ENCODE measurements at regions not wholly inside any gene's neighbourhood (a gene's known extent, or its start where the extent isn't known, plus 50 kb on each side); places are given as distances from the start of the nearest gene placed in this dataset.

DNA sequence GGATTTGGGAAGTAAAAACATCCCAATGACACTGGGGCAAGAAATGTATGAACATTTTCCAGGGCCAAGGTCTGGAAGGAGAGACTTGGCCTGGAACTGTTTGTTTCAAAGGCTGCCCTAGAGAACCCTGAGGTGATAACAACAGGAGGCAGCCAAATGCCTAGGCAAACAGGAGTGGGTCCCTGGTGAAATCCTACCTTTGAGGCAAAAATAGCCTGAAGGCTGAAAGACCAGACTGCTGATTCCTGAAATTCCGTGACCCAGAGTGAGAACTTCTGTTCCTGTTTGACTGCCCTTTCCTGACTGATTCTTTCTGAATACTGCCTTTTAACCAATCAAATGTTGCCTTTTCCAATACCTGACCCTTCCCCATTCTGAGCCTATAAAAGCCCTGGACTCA lies 196.4 kb downstream of the NSUN3 start:
- Histone ChIP-seq H3K36me3 (ENCODE audit: control insufficient read depth in 1 of 2, insufficient read depth in 2 of 2, low read length in 2 of 2) (no peaks in the 10 kb centered on the region), H3K4me1 (ENCODE audit: control insufficient read depth in 1 of 2, insufficient read depth in 2 of 2, low read length in 2 of 2) (no peaks in the 10 kb centered on the region), H3K27me3 (ENCODE audit: low read depth, low read length) (no peaks in the 10 kb centered on the region), H3K4me3 (ENCODE audit: low read depth in 1 of 2, low read length in 2 of 2) (no peak overlapping the region), H3K27ac (ENCODE audit: low read length) (no peak overlapping the region), H3K9me3 (ENCODE audit: control insufficient read depth in 1 of 2, low read length in 2 of 2) (no peaks in the 10 kb centered on the region)

DNA sequence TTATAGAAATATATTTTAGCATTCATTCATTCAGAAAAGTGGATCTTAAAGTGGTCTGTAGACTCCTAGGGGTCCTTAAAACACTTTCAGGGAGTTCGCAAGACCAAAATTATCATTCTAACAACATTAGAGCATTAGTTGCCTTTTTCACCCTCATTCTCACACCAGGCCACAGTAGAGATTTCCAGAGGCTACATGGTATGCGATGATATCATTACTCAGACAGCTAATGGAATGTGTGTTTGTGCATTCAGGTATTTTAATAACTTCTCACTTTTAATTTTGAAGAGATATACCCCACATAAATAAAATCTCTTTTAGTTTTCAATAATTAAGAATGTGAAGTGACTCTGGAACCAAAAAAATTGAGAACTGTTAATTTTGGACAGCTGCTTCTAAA lies 206.9 kb downstream of the NSUN3 start:
- Histone ChIP-seq H3K27me3 (ENCODE audit: low read depth, low read length) (no peaks in the 10 kb centered on the region), H3K9me3 (ENCODE audit: control insufficient read depth in 1 of 2, low read length in 2 of 2) (no peaks in the 10 kb centered on the region), H3K36me3 (ENCODE audit: control insufficient read depth in 1 of 2, insufficient read depth in 2 of 2, low read length in 2 of 2) (no peaks in the 10 kb centered on the region), H3K4me1 (ENCODE audit: control insufficient read depth in 1 of 2, insufficient read depth in 2 of 2, low read length in 2 of 2) (no peaks in the 10 kb centered on the region), H3K4me3 (ENCODE audit: low read depth in 1 of 2, low read length in 2 of 2) (no peak overlapping the region), H3K27ac (ENCODE audit: low read length) (no peak overlapping the region)

DNA sequence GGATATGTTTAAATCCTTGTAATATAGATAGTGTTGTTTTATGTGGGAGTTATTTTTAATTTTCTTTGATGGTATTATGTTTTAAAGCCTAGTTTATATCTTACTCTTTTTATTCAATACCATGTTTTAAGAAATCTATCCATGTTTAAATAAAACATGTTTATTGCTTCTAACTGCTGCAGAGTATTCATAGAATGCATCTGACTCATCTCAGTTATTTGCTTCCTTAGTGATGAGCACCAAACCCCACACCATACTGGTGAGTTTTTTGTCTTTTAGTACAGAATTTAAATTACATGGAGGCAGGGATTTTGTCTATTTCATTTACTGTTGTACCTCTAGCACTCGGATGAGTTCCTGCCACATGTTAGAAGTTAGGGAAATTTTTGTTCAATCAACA lies 209.2 kb downstream of the NSUN3 start:
- H3K36me3 ChIP-seq (ENCODE audit: control insufficient read depth in 1 of 2, insufficient read depth in 2 of 2, low read length in 2 of 2): no peaks in the 10 kb centered on the region
- no peaks in the 10 kb centered on the region for H3K27me3 ChIP-seq (ENCODE audit: low read depth, low read length)
- H3K4me1 ChIP-seq (ENCODE audit: control insufficient read depth in 1 of 2, insufficient read depth in 2 of 2, low read length in 2 of 2): no peaks in the 10 kb centered on the region
- no peak overlapping the region for H3K27ac ChIP-seq (ENCODE audit: low read length)
- H3K9me3 ChIP-seq (ENCODE audit: control insufficient read depth in 1 of 2, low read length in 2 of 2): no peaks in the 10 kb centered on the region
- no peak overlapping the region for H3K4me3 ChIP-seq (ENCODE audit: low read depth in 1 of 2, low read length in 2 of 2)

- H3K36me3 ChIP-seq (ENCODE audit: control insufficient read depth in 1 of 2, insufficient read depth in 2 of 2, low read length in 2 of 2): no peaks in the 10 kb centered on the region
- no peak overlapping the region for H3K27ac ChIP-seq (ENCODE audit: low read length)
- H3K4me1 ChIP-seq (ENCODE audit: control insufficient read depth in 1 of 2, insufficient read depth in 2 of 2, low read length in 2 of 2): no peaks in the 10 kb centered on the region
- no peaks in the 10 kb centered on the region for H3K9me3 ChIP-seq (ENCODE audit: control insufficient read depth in 1 of 2, low read length in 2 of 2)
- H3K27me3 ChIP-seq (ENCODE audit: low read depth, low read length): no peaks in the 10 kb centered on the region
- no peak overlapping the region for H3K4me3 ChIP-seq (ENCODE audit: low read depth in 1 of 2, low read length in 2 of 2)
Measured at GRCh38 chr3:94280958-94281357, 218.1 kb downstream of the NSUN3 start.

- no peaks in the 10 kb centered on the region for H3K9me3 ChIP-seq (ENCODE audit: control insufficient read depth in 1 of 2, low read length in 2 of 2)
- H3K27me3 ChIP-seq (ENCODE audit: low read depth, low read length): no peaks in the 10 kb centered on the region
- H3K4me3 ChIP-seq (ENCODE audit: low read depth in 1 of 2, low read length in 2 of 2): no peak overlapping the region
- H3K36me3 ChIP-seq (ENCODE audit: control insufficient read depth in 1 of 2, insufficient read depth in 2 of 2, low read length in 2 of 2): no peaks in the 10 kb centered on the region
- no peaks in the 10 kb centered on the region for H3K4me1 ChIP-seq (ENCODE audit: control insufficient read depth in 1 of 2, insufficient read depth in 2 of 2, low read length in 2 of 2)
- no peak overlapping the region for H3K27ac ChIP-seq (ENCODE audit: low read length)
Measured at GRCh38 chr3:94285872-94286271, 223.0 kb downstream of the NSUN3 start.

DNA sequence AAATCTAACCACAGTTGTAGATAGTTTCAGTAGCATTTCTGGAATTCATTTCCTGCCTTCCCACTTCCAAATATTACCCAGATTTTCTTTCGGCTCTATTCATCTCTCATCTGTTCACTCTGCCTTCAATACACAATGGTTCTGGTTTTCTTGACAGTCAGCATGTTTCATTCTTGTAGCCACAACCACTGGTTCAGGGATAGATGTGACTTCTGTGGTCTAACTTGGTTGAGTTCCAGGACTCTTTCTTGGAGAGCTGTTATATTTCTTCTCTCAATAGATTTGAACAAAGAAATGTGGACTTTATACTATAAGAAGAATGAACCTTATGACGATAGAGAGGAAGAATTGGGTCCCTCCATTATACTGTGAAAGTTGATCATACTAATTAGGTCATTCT lies 228.8 kb downstream of the NSUN3 start:
- no peak overlapping the region for H3K4me3 ChIP-seq (ENCODE audit: low read depth in 1 of 2, low read length in 2 of 2)

GRCh38 chr3:94292151-94292550 lies 229.3 kb downstream of the NSUN3 start:
- H3K27me3 ChIP-seq (ENCODE audit: low read depth, low read length): no peaks in the 10 kb centered on the region
- no peak overlapping the region for H3K27ac ChIP-seq (ENCODE audit: low read length)
- no peaks in the 10 kb centered on the region for H3K36me3 ChIP-seq (ENCODE audit: control insufficient read depth in 1 of 2, insufficient read depth in 2 of 2, low read length in 2 of 2)
- H3K9me3 ChIP-seq (ENCODE audit: control insufficient read depth in 1 of 2, low read length in 2 of 2): peaks cover 0 to 4% of the 10 kb centered on the region in 2 donors
- no peak overlapping the region for H3K4me3 ChIP-seq (ENCODE audit: low read depth in 1 of 2, low read length in 2 of 2)
- no peaks in the 10 kb centered on the region for H3K4me1 ChIP-seq (ENCODE audit: control insufficient read depth in 1 of 2, insufficient read depth in 2 of 2, low read length in 2 of 2)

More for the DNA sequence above, 228.8 kb downstream of the NSUN3 start:
- Histone ChIP-seq H3K27ac (ENCODE audit: low read length) (no peak overlapping the region), H3K9me3 (ENCODE audit: control insufficient read depth in 1 of 2, low read length in 2 of 2) (peaks cover 0 to 4% of the 10 kb centered on the region in 2 donors), H3K4me1 (ENCODE audit: control insufficient read depth in 1 of 2, insufficient read depth in 2 of 2, low read length in 2 of 2) (no peaks in the 10 kb centered on the region), H3K36me3 (ENCODE audit: control insufficient read depth in 1 of 2, insufficient read depth in 2 of 2, low read length in 2 of 2) (no peaks in the 10 kb centered on the region), H3K27me3 (ENCODE audit: low read depth, low read length) (no peaks in the 10 kb centered on the region)

GRCh38 chr3:94293793-94294195 lies 230.9 kb downstream of the NSUN3 start:
- H3K27ac ChIP-seq (ENCODE audit: low read length): no peak overlapping the region
- peaks cover 0 to 4% of the 10 kb centered on the region in 2 donors for H3K9me3 ChIP-seq (ENCODE audit: control insufficient read depth in 1 of 2, low read length in 2 of 2)
- no peaks in the 10 kb centered on the region for H3K4me1 ChIP-seq (ENCODE audit: control insufficient read depth in 1 of 2, insufficient read depth in 2 of 2, low read length in 2 of 2)
- H3K27me3 ChIP-seq (ENCODE audit: low read depth, low read length): no peaks in the 10 kb centered on the region
- no peaks in the 10 kb centered on the region for H3K36me3 ChIP-seq (ENCODE audit: control insufficient read depth in 1 of 2, insufficient read depth in 2 of 2, low read length in 2 of 2)
- no peak overlapping the region for H3K4me3 ChIP-seq (ENCODE audit: low read depth in 1 of 2, low read length in 2 of 2)

GRCh38 chr3:94294806-94295205 lies 231.9 kb downstream of the NSUN3 start:
- Histone ChIP-seq H3K27me3 (ENCODE audit: low read depth, low read length) (no peaks in the 10 kb centered on the region), H3K36me3 (ENCODE audit: control insufficient read depth in 1 of 2, insufficient read depth in 2 of 2, low read length in 2 of 2) (no peaks in the 10 kb centered on the region), H3K4me3 (ENCODE audit: low read depth in 1 of 2, low read length in 2 of 2) (no peak overlapping the region), H3K4me1 (ENCODE audit: control insufficient read depth in 1 of 2, insufficient read depth in 2 of 2, low read length in 2 of 2) (no peaks in the 10 kb centered on the region), H3K27ac (ENCODE audit: low read length) (no peak overlapping the region), H3K9me3 (ENCODE audit: control insufficient read depth in 1 of 2, low read length in 2 of 2) (peaks cover 0 to 4% of the 10 kb centered on the region in 2 donors)

- no peaks in the 10 kb centered on the region for H3K36me3 ChIP-seq (ENCODE audit: control insufficient read depth in 1 of 2, insufficient read depth in 2 of 2, low read length in 2 of 2)
- no peak overlapping the region for H3K27ac ChIP-seq (ENCODE audit: low read length)
- no peaks in the 10 kb centered on the region for H3K9me3 ChIP-seq (ENCODE audit: control insufficient read depth in 1 of 2, low read length in 2 of 2)
- peaks cover 4 to 5% of the 10 kb centered on the region in 2 donors for H3K4me1 ChIP-seq (ENCODE audit: control insufficient read depth in 1 of 2, insufficient read depth in 2 of 2, low read length in 2 of 2)
- H3K27me3 ChIP-seq (ENCODE audit: low read depth, low read length): no peaks in the 10 kb centered on the region
- H3K4me3 ChIP-seq (ENCODE audit: low read depth in 1 of 2, low read length in 2 of 2): no peak overlapping the region
Measured at GRCh38 chr3:94299716-94300115, 236.9 kb downstream of the NSUN3 start.

DNA sequence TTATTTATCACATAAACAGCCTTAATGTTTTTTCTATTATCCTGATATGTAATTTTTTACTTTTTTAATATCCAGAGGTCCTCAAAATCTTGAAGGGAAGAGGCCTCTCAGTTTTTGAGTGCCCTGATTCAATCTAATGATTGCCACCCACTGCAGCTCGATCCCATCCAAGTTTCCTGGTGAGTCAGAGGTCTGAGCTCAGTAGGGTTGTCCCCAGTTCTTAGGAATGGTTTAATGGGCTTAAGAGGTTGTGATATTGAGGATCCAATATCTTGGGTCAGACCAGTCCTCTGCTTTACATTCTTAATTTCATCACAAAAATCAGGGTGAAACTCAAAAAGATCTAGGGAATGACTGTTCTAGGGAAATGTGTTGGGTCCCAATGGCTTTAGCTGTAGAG lies 238.5 kb downstream of the NSUN3 start:
- H3K36me3 ChIP-seq (ENCODE audit: control insufficient read depth in 1 of 2, insufficient read depth in 2 of 2, low read length in 2 of 2): no peaks in the 10 kb centered on the region

DNA sequence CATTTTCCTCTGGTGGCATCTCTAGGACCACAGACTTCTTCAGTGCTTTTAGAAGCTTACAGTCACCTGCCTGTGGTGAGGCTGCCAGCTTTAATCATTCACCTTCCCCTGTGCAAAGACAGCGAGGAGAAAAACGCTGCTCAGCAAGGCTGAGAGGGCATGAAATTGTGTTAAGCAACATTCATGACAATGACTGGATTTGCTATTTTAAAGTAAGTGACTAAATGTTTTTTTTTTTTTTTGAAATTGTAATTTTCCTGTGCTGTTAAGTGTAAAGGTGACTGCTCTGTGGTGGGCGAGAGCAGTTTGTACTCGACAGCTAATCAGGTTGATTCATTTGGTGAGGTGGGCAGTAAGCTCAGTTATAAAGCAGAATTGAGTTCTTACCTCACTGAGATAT lies 240.4 kb downstream of the NSUN3 start:
- H3K36me3 ChIP-seq (ENCODE audit: control insufficient read depth in 1 of 2, insufficient read depth in 2 of 2, low read length in 2 of 2): no peaks in the 10 kb centered on the region

More for the DNA sequence above, 238.5 kb downstream of the NSUN3 start:
- Histone ChIP-seq H3K27ac (ENCODE audit: low read length) (no peak overlapping the region), H3K4me3 (ENCODE audit: low read depth in 1 of 2, low read length in 2 of 2) (no peak overlapping the region), H3K27me3 (ENCODE audit: low read depth, low read length) (no peaks in the 10 kb centered on the region), H3K4me1 (ENCODE audit: control insufficient read depth in 1 of 2, insufficient read depth in 2 of 2, low read length in 2 of 2) (peaks cover 14 to 21% of the 10 kb centered on the region in 2 donors), H3K9me3 (ENCODE audit: control insufficient read depth in 1 of 2, low read length in 2 of 2) (no peaks in the 10 kb centered on the region)

More for the DNA sequence above, 240.4 kb downstream of the NSUN3 start:
- H3K27ac ChIP-seq (ENCODE audit: low read length): no peak overlapping the region
- H3K9me3 ChIP-seq (ENCODE audit: control insufficient read depth in 1 of 2, low read length in 2 of 2): no peaks in the 10 kb centered on the region
- H3K27me3 ChIP-seq (ENCODE audit: low read depth, low read length): no peaks in the 10 kb centered on the region
- H3K4me3 ChIP-seq (ENCODE audit: low read depth in 1 of 2, low read length in 2 of 2): no peak overlapping the region
- H3K4me1 ChIP-seq (ENCODE audit: control insufficient read depth in 1 of 2, insufficient read depth in 2 of 2, low read length in 2 of 2): peaks cover 14 to 27% of the 10 kb centered on the region in 2 donors
